ENCODE measurements at regions not wholly inside any gene's neighbourhood (a gene's known extent, or its start where the extent isn't known, plus 50 kb on each side); places are given as distances from the start of the nearest gene placed in this dataset.

- Histone ChIP-seq H3K4me3 (no peak overlapping the region), H3K27me3 (peaks cover 4% of the 10 kb centered on the region), H3K9me3 (no peaks in the 10 kb centered on the region), H3K27ac (no peak overlapping the region), H3K36me3 (no peaks in the 10 kb centered on the region), H3K4me1 (no peaks in the 10 kb centered on the region)
- TF ChIP-seq POLR2A (IDR thresholded peaks at IDR 0.05) (no peak), CTCF (IDR thresholded peaks at IDR 0.05) (no peak), POLR2AphosphoS5 (IDR thresholded peaks at IDR 0.05) (no peak), EP300 (IDR thresholded peaks at IDR 0.05; ENCODE audit: low read depth) (no peak)
- 58 to 67% methylated on average over 1 of the region's 1 CpG for WGBS, 2 donors (ENCODE audit: low coverage in 1 of 2)
- in situ Hi-C loops (cut with MboI; ENCODE audit: low pct_ligation_motif_present in 1 of 4, low pct_unique_long_range_greater_than_20kb in 1 of 4, low sequenced_read_pairs in 3 of 4) = no loop called here
- intact Hi-C loops (cut with DNase I; ENCODE audit: low total_unique reads) = no loop called here
- DNase-seq = no peak
Observed at GRCh38 chr16:16910666-16911065, 531.7 kb downstream of the NPIPA7 start.

GRCh38 chr16:16915771-16916170 lies 536.8 kb downstream of the NPIPA7 start:
- in situ Hi-C loops (cut with MboI; ENCODE audit: low pct_ligation_motif_present in 1 of 4, low pct_unique_long_range_greater_than_20kb in 1 of 4, low sequenced_read_pairs in 3 of 4) = no loop called here

GRCh38 chr16:16917191-16917785 lies 538.3 kb downstream of the NPIPA7 start:
- no peak for TF ChIP-seq CTCF (IDR thresholded peaks at IDR 0.05)
- no peak for TF ChIP-seq EP300 (IDR thresholded peaks at IDR 0.05; ENCODE audit: low read depth)
- TF ChIP-seq POLR2A (IDR thresholded peaks at IDR 0.05) = no peak
- TF ChIP-seq POLR2AphosphoS5 (IDR thresholded peaks at IDR 0.05) = no peak
- intact Hi-C loops (cut with DNase I; ENCODE audit: low total_unique reads) = no loop called here
- Histone ChIP-seq H3K4me1 (no peaks in the 10 kb centered on the region), H3K27me3 (peaks cover 21% of the 10 kb centered on the region), H3K36me3 (no peaks in the 10 kb centered on the region), H3K9me3 (no peaks in the 10 kb centered on the region), H3K4me3 (no peak overlapping the region), H3K27ac (no peak overlapping the region)
- 23 to 38% methylated on average over 4 to 10 of the region's 10 CpGs for WGBS, 2 donors (ENCODE audit: low coverage in 1 of 2)
- DNase-seq = no peak
- in situ Hi-C loops (cut with MboI; ENCODE audit: low pct_ligation_motif_present in 1 of 4, low pct_unique_long_range_greater_than_20kb in 1 of 4, low sequenced_read_pairs in 3 of 4) = no loop called here

More at GRCh38 chr16:16915771-16916170, 536.8 kb downstream of the NPIPA7 start:
- no peaks in the 10 kb centered on the region for H3K36me3 ChIP-seq
- intact Hi-C loops (cut with DNase I; ENCODE audit: low total_unique reads) = no loop called here
- no peak overlapping the region for H3K27ac ChIP-seq
- H3K4me1 ChIP-seq = no peaks in the 10 kb centered on the region
- no peak for DNase-seq
- H3K4me3 ChIP-seq = no peak overlapping the region
- TF ChIP-seq POLR2AphosphoS5 (IDR thresholded peaks at IDR 0.05) (no peak), POLR2A (IDR thresholded peaks at IDR 0.05) (no peak), EP300 (IDR thresholded peaks at IDR 0.05; ENCODE audit: low read depth) (no peak), CTCF (IDR thresholded peaks at IDR 0.05) (no peak)
- peaks cover 21% of the 10 kb centered on the region for H3K27me3 ChIP-seq
- H3K9me3 ChIP-seq = no peaks in the 10 kb centered on the region
- 77% methylated on average over 3 of the region's 3 CpGs; no CpG with 5 or more reads in 1 of the 2 donors for WGBS, 2 donors (ENCODE audit: low coverage in 1 of 2)

GRCh38 chr16:16923479-16923878 lies 544.5 kb downstream of the NPIPA7 start:
- in situ Hi-C loops (cut with MboI; ENCODE audit: low pct_ligation_motif_present in 1 of 4, low pct_unique_long_range_greater_than_20kb in 1 of 4, low sequenced_read_pairs in 3 of 4) = no loop called here
- no peak for DNase-seq
- no peaks in the 10 kb centered on the region for H3K9me3 ChIP-seq
- TF ChIP-seq POLR2AphosphoS5 (IDR thresholded peaks at IDR 0.05) (no peak), CTCF (IDR thresholded peaks at IDR 0.05) (no peak), EP300 (IDR thresholded peaks at IDR 0.05; ENCODE audit: low read depth) (no peak), POLR2A (IDR thresholded peaks at IDR 0.05) (no peak)
- no peak overlapping the region for H3K27ac ChIP-seq
- no peak overlapping the region for H3K4me3 ChIP-seq
- intact Hi-C loops (cut with DNase I; ENCODE audit: low total_unique reads) = no loop called here
- H3K36me3 ChIP-seq = no peaks in the 10 kb centered on the region
- no peaks in the 10 kb centered on the region for H3K4me1 ChIP-seq
- H3K27me3 ChIP-seq = peaks cover 7% of the 10 kb centered on the region
